Small intestine (tissue), 7 donors: ENCODE measurements at regions not wholly inside any gene's neighbourhood (a gene's known extent, or its start where the extent isn't known, plus 50 kb on each side); places are given as distances from the start of the nearest gene placed in this dataset.

Experiments used
- DNase-seq, 2 donors: peaks; one replicate each; pipeline versions ENCODE4 v3.0.0 to v3.0.0-alpha.2; 2013
- FAIRE-seq: peaks from 2 replicates; lab custom pipeline; 2012; peaks lifted over from hg19 to GRCh38; lab: Jason Lieb, UNC
- H3K27ac ChIP-seq, 3 donors: one replicate each; pipeline ENCODE4 v1.5.1; 2013; ENCODE audit warnings: low read length in 2 of 3, mild to moderate bottlenecking in 2 of 3, control low read depth in 1 of 3, inconsistent platforms in 1 of 3, low read depth in 1 of 3, moderate library complexity in 1 of 3
- H3K27me3 ChIP-seq, 3 donors: one replicate each; pipeline ENCODE4 v1.6.1; 2013; ENCODE audit warnings: low read length in 3 of 3, inconsistent platforms in 1 of 3; ENCODE audit not compliant: control insufficient read depth in 3 of 3, insufficient read depth in 3 of 3
- H3K36me3 ChIP-seq, 3 donors: one replicate each; pipeline ENCODE4 v1.6.1; 2013; ENCODE audit warnings: low read length in 3 of 3, inconsistent platforms in 1 of 3, low read depth in 1 of 3, mild to moderate bottlenecking in 1 of 3, moderate library complexity in 1 of 3; ENCODE audit not compliant: control insufficient read depth in 3 of 3, insufficient read depth in 2 of 3
- H3K4me1 ChIP-seq, 3 donors: one replicate each; pipeline ENCODE4 v1.6.1; 2013; ENCODE audit warnings: low read length in 2 of 3, inconsistent platforms in 1 of 3, low read depth in 1 of 3, mild to moderate bottlenecking in 1 of 3, moderate library complexity in 1 of 3; ENCODE audit not compliant: control insufficient read depth in 3 of 3, insufficient read depth in 2 of 3
- H3K4me3 ChIP-seq, 3 donors: one replicate each; pipeline ENCODE4 v1.5.1; 2013; ENCODE audit warnings: low read length in 3 of 3, control low read depth in 1 of 3, inconsistent platforms in 1 of 3, low read depth in 1 of 3, mild to moderate bottlenecking in 1 of 3, moderate library complexity in 1 of 3
- H3K9me3 ChIP-seq, 2 donors: one replicate each; pipeline ENCODE4 v1.6.1; 2013; ENCODE audit warnings: low read depth in 1 of 2, low read length in 1 of 2; ENCODE audit not compliant: control insufficient read depth in 2 of 2, insufficient read depth in 1 of 2
- WGBS, 3 donors: extraction: QIAGEN DNeasy Blood & Tissue Kit; methylation state at CpG; one replicate each; pipeline ENCODE4 v1.1.7; 2013; 5-methylcytosine and 5-hydroxymethylcytosine counted together
- donor health status: healthy with polysubstance abuse.
- donor health status: control.
- donor health status: control.
- donor health status: Bipolar disorder and iron deficiency.
- donor health status: healthy.

DNA sequence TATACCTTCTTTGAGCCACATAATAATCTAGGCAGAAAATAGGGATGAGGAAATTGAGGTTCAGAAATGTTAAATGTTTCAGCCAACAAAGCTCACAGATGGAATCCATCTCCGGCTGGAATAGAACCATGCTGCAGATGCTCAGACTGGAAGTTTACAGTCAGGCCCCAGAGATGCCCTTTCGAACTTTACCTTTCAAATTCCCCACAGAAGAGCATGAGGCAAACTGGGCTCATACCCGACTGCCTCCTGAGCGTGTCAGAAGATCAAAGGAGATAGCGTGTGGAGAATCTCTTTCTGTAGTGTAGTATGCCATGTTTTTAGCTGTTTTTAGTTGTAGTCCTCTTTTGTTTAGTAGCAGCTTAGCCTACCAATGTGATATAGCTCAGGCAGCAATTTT, 72.0 kb upstream of the DAP start:
- FAIRE-seq (no peak), DNase-seq (no peak)
- Histone ChIP-seq H3K36me3 (no peaks in the 10 kb centered on the region), H3K4me1 (peaks cover 0 to 6% (median 0%) of the 10 kb centered on the region in 3 donors), H3K9me3 (no peaks in the 10 kb centered on the region), H3K4me3 (no peak overlapping the region), H3K27me3 (peaks cover 0 to 6% (median 0%) of the 10 kb centered on the region in 3 donors), H3K27ac (no peak overlapping the region)
- 28 to 42% (median 41%) methylated on average over 5 of the region's 5 CpGs for WGBS, 3 donors

DNA sequence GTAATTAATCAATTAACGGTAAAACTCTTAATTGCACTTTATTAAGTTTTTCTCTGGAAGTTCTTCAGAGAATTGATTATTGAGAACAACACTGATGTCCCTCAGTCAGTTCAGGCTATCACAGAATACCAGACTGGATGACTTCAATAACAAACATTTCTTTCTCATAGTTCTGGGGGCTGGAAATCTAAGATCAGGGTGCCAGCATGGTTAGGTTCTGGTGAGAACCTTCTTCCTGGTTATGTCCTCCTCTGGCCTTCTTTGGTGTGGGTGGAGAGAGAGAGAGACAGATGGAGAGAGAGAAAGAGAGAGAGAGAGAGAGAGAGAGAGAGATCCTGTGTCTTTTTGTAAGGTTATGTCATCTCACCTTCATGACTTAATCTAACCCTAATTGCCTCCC, 71.4 kb upstream of the DAP start:
- Histone ChIP-seq H3K9me3 (no peaks in the 10 kb centered on the region), H3K27ac (peak overlapping the region in 1 of 3 donors; percentile 71), H3K27me3 (peaks cover 0 to 6% (median 0%) of the 10 kb centered on the region in 3 donors), H3K4me3 (no peak overlapping the region), H3K36me3 (no peaks in the 10 kb centered on the region), H3K4me1 (peaks cover 0 to 6% (median 0%) of the 10 kb centered on the region in 3 donors)
- DNase-seq = no peak
- FAIRE-seq = no peak
- 86 to 97% (median 89%) methylated on average over 1 of the region's 1 CpG for WGBS, 3 donors

DNA sequence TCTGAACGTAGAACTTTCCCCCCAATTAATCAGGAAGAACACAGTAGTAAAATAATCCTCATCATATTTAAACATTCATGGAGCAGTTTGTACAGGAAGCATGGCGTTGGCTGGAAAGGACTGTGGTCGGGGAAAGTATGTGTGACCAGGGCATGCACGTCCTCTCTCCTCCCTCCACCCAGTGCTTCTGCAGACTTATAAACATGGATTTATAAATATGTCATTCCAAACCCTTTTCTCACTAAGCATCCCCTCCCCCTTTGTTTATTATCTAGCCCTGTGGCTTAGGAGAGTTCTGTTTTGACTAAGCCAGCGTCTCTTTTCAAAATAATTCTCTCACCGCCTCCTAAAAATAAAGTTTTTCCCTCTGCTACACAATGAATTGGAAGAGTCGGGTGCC, 70.4 kb upstream of the DAP start:
- H3K9me3 ChIP-seq = no peaks in the 10 kb centered on the region
- H3K36me3 ChIP-seq = no peaks in the 10 kb centered on the region
- peak overlapping the region in 2 of 3 donors; percentile 26 to 71 for H3K27ac ChIP-seq
- DNase-seq (peak; percentile 1 to 11), FAIRE-seq (no peak)
- 52 to 61% (median 58%) methylated on average over 7 of the region's 7 CpGs for WGBS, 3 donors
- H3K4me3 ChIP-seq = no peak overlapping the region
- H3K4me1 ChIP-seq = peaks cover 0 to 6% (median 0%) of the 10 kb centered on the region in 3 donors
- H3K27me3 ChIP-seq = peaks cover 0 to 6% (median 0%) of the 10 kb centered on the region in 3 donors

DNA sequence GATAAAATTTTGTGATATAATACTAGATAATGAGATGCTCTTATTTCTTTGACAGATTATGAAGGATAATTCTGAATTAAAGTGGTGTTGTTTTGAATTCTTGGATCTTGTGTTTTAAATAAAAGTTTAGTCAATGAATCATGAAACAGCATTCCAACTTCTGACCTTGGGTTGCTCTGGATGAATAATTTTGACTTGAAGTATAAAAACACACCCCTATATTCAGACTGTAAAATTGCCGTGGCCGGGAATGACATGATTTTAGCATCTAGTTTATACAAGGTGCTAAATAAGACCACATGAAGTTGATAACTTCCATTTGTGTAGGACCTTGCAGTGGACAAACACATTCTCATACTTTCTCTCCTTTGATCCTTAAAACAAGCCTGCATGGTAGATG, 67.2 kb upstream of the DAP start:
- DNase-seq (no peak), FAIRE-seq (no peak)
- Histone ChIP-seq H3K36me3 (no peaks in the 10 kb centered on the region), H3K4me1 (peaks cover 0 to 6% (median 0%) of the 10 kb centered on the region in 3 donors), H3K9me3 (no peaks in the 10 kb centered on the region), H3K27ac (no peak overlapping the region), H3K27me3 (peaks cover 0 to 2% (median 0%) of the 10 kb centered on the region in 3 donors), H3K4me3 (no peak overlapping the region)
- WGBS, 3 donors = 58 to 85% (median 85%) methylated on average over 2 of the region's 2 CpGs

GRCh38 chr5:10827571-10827970, 66.5 kb upstream of the DAP start:
- Histone ChIP-seq H3K36me3 (no peaks in the 10 kb centered on the region), H3K27me3 (peaks cover 0 to 2% (median 0%) of the 10 kb centered on the region in 3 donors), H3K27ac (no peak overlapping the region), H3K4me1 (peaks cover 0 to 6% (median 0%) of the 10 kb centered on the region in 3 donors), H3K9me3 (no peaks in the 10 kb centered on the region), H3K4me3 (no peak overlapping the region)
- 51 to 66% (median 58%) methylated on average over 1 of the region's 1 CpG for WGBS, 3 donors
- DNase-seq = no peak
- FAIRE-seq = no peak

GRCh38 chr5:10826971-10827370, 65.9 kb upstream of the DAP start:
- no peaks in the 10 kb centered on the region for H3K9me3 ChIP-seq
- DNase-seq (no peak), FAIRE-seq (no peak)
- no peak overlapping the region for H3K27ac ChIP-seq
- H3K4me3 ChIP-seq = no peak overlapping the region
- 38 to 76% (median 61%) methylated on average over 2 of the region's 2 CpGs for WGBS, 3 donors
- H3K36me3 ChIP-seq = no peaks in the 10 kb centered on the region
- H3K27me3 ChIP-seq = peaks cover 0 to 2% (median 0%) of the 10 kb centered on the region in 3 donors
- H3K4me1 ChIP-seq = peaks cover 0 to under 1% (median 0%) of the 10 kb centered on the region in 3 donors

DNA sequence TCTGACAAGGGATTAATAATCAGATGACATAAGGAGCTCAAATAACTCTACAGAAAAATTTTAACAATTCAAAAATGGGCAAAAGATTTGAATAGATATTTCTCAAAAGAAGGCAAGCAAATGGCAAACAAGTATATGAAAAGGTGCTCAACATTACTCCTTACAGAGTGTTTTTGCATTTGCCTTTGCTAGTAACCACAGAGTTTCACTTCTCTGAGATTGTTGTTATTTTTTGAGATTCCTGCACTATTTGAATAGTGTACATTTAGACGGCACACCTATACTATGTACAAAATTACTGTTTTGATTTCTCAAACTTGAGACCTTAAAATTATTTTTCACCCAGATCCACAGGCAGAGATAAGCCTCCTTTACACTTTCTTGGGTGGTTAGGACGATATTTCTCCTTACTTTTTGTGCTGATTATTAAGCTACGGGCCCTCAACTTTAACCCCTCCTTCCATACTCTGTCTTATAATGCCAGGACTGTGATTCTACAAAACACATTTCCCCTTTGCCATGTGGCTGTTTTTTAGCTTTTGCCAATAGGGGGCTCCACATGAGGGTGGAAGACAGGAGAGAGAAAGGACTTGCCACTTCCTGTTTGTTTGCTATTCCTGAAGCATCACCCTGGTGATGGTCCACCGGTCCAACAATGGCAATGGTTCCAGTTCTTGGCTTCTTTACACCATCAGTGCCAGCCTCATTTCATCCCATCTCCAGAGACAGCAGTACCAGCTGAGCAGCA, 65.0 kb upstream of the DAP start:
- DNase-seq = no peak
- Histone ChIP-seq H3K36me3 (no peaks in the 10 kb centered on the region), H3K9me3 (no peaks in the 10 kb centered on the region), H3K27me3 (no peaks in the 10 kb centered on the region), H3K4me1 (no peaks in the 10 kb centered on the region), H3K27ac (no peak overlapping the region), H3K4me3 (no peak overlapping the region)
- FAIRE-seq = no peak
- WGBS, 3 donors = 78 to 86% (median 79%) methylated on average over 4 of the region's 4 CpGs

DNA sequence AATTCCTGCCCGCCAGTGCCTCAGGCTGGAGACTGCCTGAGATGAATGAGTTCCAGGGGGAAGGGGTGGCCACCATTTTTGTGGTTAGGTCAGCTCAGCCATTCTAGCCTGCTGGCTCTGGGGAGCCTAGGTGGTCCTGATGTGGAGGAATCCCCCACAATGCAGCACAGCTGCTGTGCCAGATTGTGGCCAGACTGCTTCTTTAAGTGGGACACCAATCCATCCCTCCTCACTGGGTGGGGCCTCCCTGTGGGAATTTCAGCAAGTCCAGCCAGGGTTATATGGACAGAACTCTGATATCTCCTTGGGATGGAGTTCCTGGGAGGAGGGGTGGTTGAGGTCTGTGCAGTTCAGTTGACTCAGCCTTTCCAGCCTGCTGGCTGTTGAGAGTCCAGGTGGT, 51.2 kb upstream of the DAP start:
- Histone ChIP-seq H3K4me3 (no peak overlapping the region), H3K27me3 (no peaks in the 10 kb centered on the region), H3K36me3 (no peaks in the 10 kb centered on the region), H3K9me3 (no peaks in the 10 kb centered on the region), H3K4me1 (no peaks in the 10 kb centered on the region), H3K27ac (no peak overlapping the region)
- WGBS, 3 donors = 79 to 100% (median 98%) methylated on average over 1 of the region's 1 CpG
- FAIRE-seq (no peak), DNase-seq (no peak)
